HCT116 (cell line): ENCODE measurements at regions not wholly inside any gene's neighbourhood (a gene's known extent, or its start where the extent isn't known, plus 50 kb on each side); places are given as distances from the start of the nearest gene placed in this dataset.
A peak's percentile ranks its signal among the peaks of the same experiment; 100 is the strongest.
"Not testable (repeated sequence)": the region's sequence is repeated elsewhere in the genome, so short reads cannot be mapped to it uniquely, and the experiment has no call there.

Source experiments
- ATAC-seq: fragments of 200-7000 bp; cut with Tn5 transposase; 2 replicates; pipeline ENCODE4 v1.9.1; 2020; ENCODE audit warnings: mild to moderate bottlenecking, moderate library complexity
- BruUV-seq: library from RNA; stranded (reverse); fragments of 400-500 nt; replicated peaks from 2 replicates; lab custom pipeline; 2021; lab: Mats Ljungman, UMichigan
- CTCF ChIA-PET: fragments of 300-600 bp; sonication (Branson Sonifier 250); formaldehyde crosslinking; loops from one replicate; lab custom pipeline; 2021; ENCODE audit warnings: antibody characterized with exemption; lab: Charles Lee
- POLR2A ChIA-PET: fragments of 300-600, 350-600 bp; sonication (Branson Sonifier 250); formaldehyde crosslinking; loops from one replicate; lab custom pipeline; 2021; ENCODE audit warnings: antibody characterized with exemption; lab: Charles Lee
- RAD21 ChIA-PET, 2 experiments: fragments of 300-600 bp; sonication (Branson Sonifier 250); formaldehyde crosslinking; loops; one replicate each; lab custom pipeline; 2023; ENCODE audit warnings: low total read pairs in 2 of 2; ENCODE audit not compliant: uncharacterized antibody in 2 of 2, unreplicated experiment in 2 of 2, low non-redundant PET in 1 of 2; lab: Charles Lee
- DNase-seq: peaks from one replicate; pipeline ENCODE4 v3.0.0-alpha.2; 2010; ENCODE audit warnings: low read depth, low spot score
- H2AFZ ChIP-seq: fragments of 200-600 bp; shearing (Covaris generic), sonication (generic); 2 replicates; pipeline ENCODE4 v1.6.1; 2017; ENCODE audit warnings: low read depth, mixed run types, mixed read lengths, antibody characterized with exemption, low read length; ENCODE audit not compliant: poor library complexity, severe bottlenecking
- H3K27ac ChIP-seq: 2 replicates; pipeline ENCODE4 v1.5.1; 2012; ENCODE audit warnings: low read depth, low read length
- H3K27me3 ChIP-seq: fragments of 200-600 bp; sonication (generic); 2 replicates; pipeline ENCODE4 v1.6.1; 2016; ENCODE audit warnings: mixed run types, low read length, mixed read lengths; ENCODE audit not compliant: insufficient read depth
- H3K36me3 ChIP-seq, 2 experiments: fragments of 200-500 bp in 1 of 2; fragments of 200-600 bp in 1 of 2; sonication (Bioruptor generic) in 1 of 2; sonication (generic) in 1 of 2; 2 replicates each; pipeline versions ENCODE4 v1.5.1 to v1.6.1; 2014 to 2016; ENCODE audit warnings: low read length in 2 of 2, inconsistent platforms in 1 of 2, mixed read lengths in 1 of 2, mixed run types in 1 of 2; ENCODE audit not compliant: insufficient read depth in 2 of 2, control insufficient read depth in 1 of 2
- H3K4me1 ChIP-seq, 2 experiments: fragments of 200-600 bp in 1 of 2; sonication (generic) in 1 of 2; 2 replicates each; pipeline versions ENCODE4 v1.5.1 to v1.6.1; 2012 to 2017; ENCODE audit warnings: low read length in 2 of 2, inconsistent platforms in 1 of 2, mild to moderate bottlenecking in 1 of 2, mixed read lengths in 1 of 2, mixed run types in 1 of 2, moderate library complexity in 1 of 2; ENCODE audit not compliant: insufficient read depth in 2 of 2, control insufficient read depth in 1 of 2
- H3K4me2 ChIP-seq: fragments of 200-600 bp; sonication (generic); 2 replicates; pipeline ENCODE4 v1.6.1; 2017; ENCODE audit warnings: mixed run types, low read length, mixed read lengths
- H3K4me3 ChIP-seq, 2 experiments: fragments of 200-600 bp in 1 of 2; sonication (generic) in 1 of 2; replicated peaks in 1 of 2; 2 replicates each; pipeline ENCODE4 v1.5.1; 2011 to 2016; ENCODE audit warnings: low read length in 2 of 2, control low read depth in 1 of 2, low read depth in 1 of 2, mild to moderate bottlenecking in 1 of 2, mixed read lengths in 1 of 2, mixed run types in 1 of 2
- H3K79me2 ChIP-seq: fragments of 200-600 bp; sonication (generic); 2 replicates; pipeline ENCODE4 v1.6.1; 2017; ENCODE audit warnings: mild to moderate bottlenecking, mixed run types, low read length, moderate library complexity, mixed read lengths; ENCODE audit not compliant: insufficient read depth
- H3K9ac ChIP-seq: fragments of 200-600 bp; sonication (generic); 2 replicates; pipeline ENCODE4 v1.6.1; 2016; ENCODE audit warnings: low read length, mixed read lengths
- H3K9me2 ChIP-seq: fragments of 200-600 bp; sonication (generic), shearing (Covaris generic); 2 replicates; pipeline ENCODE4 v1.6.1; 2017; ENCODE audit warnings: mixed run types, mild to moderate bottlenecking, moderate library complexity; ENCODE audit not compliant: insufficient read depth
- H3K9me3 ChIP-seq, 2 experiments: fragments of 200-500 bp in 1 of 2; fragments of 200-600 bp in 1 of 2; sonication (Bioruptor generic) in 1 of 2; sonication (generic) in 1 of 2; 2 replicates each; pipeline ENCODE4 v1.6.1; 2014 to 2017; ENCODE audit warnings: low read length in 2 of 2, mixed read lengths in 2 of 2, inconsistent platforms in 1 of 2, low read depth in 1 of 2, mild to moderate bottlenecking in 1 of 2, mixed run types in 1 of 2, moderate library complexity in 1 of 2; ENCODE audit not compliant: control insufficient read depth in 1 of 2, insufficient read depth in 1 of 2
- H4K20me1 ChIP-seq: fragments of 200-600 bp; sonication (generic), shearing (Covaris generic); 2 replicates; pipeline ENCODE4 v1.6.1; 2017; ENCODE audit warnings: mixed run types, mild to moderate bottlenecking, moderate library complexity; ENCODE audit not compliant: insufficient read depth
- CEBPB ChIP-seq: IDR thresholded peaks from 2 replicates; pipeline ENCODE4 v1.6.1; 2012; ENCODE audit warnings: low read depth
- EZH2 ChIP-seq: fragments of 200-600 bp; sonication (generic); IDR thresholded peaks from 2 replicates; pipeline ENCODE4 v1.6.1; 2017; ENCODE audit warnings: antibody characterized with exemption, mixed run types
- TCF7L2 ChIP-seq: IDR thresholded peaks from 2 replicates; pipeline ENCODE4 v1.7.0; 2011; ENCODE audit warnings: borderline replicate concordance, inconsistent platforms; ENCODE audit not compliant: insufficient read depth, insufficient read length; ENCODE audit errors: extremely low read depth
- YY1 ChIP-seq: IDR thresholded peaks from 2 replicates; pipeline ENCODE4 v1.6.1; 2011; ENCODE audit warnings: low read length, low read depth, moderate library complexity, mild to moderate bottlenecking; ENCODE audit not compliant: insufficient replicate concordance; ENCODE audit errors: extremely low read depth
- intact Hi-C: fragments of 100-400 bp; cut with micrococcal nuclease; formaldehyde crosslinking; loops from 2 replicates; pipeline ENCODE4 v1.10.0; 2022
- TF ChIP-seq, protein P1 (sequence below), 3 experiments: fragments of 200-600 bp in 1 of 3; sonication (generic) in 1 of 3; IDR thresholded peaks in 2 of 3; conservative IDR thresholded peaks in 1 of 3; 2 replicates each; pipeline ENCODE4 v1.5.1; 2012 to 2017; ENCODE audit warnings: low read depth in 2 of 3, low read length in 2 of 3, antibody characterized with exemption in 1 of 3, borderline replicate concordance in 1 of 3, control low read depth in 1 of 3, mild to moderate bottlenecking in 1 of 3, mixed read lengths in 1 of 3, mixed run types in 1 of 3, moderate library complexity in 1 of 3; ENCODE audit not compliant: insufficient read depth in 1 of 3
- TF ChIP-seq, protein P2 (sequence below): IDR thresholded peaks from 2 replicates; pipeline ENCODE4 v1.6.1; 2011; ENCODE audit warnings: mild to moderate bottlenecking, low read length, moderate library complexity; ENCODE audit not compliant: insufficient replicate concordance; ENCODE audit errors: extremely low read depth

DNA sequence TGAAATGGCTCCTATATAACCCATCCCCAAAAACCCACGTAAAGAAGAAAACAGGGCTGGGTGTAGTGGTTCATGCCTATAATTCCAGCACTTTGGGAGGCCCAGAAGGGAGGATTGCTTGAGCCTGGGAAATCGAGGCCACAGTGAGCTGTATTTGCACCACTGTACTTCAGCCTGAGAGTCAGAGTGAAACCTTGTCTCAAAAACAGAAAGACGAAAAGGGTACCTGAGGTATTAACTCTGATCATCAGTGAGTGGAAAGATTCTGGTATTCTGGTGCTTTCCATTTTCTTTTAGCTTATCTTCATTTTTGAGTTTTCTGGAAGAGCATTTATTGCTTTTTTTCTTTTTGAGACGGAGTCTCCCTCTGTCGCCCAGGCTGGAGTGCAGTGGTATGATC is 110.6 kb upstream of the PRKX start:
- RAD21 ChIA-PET, BruUV-seq, CTCF ChIA-PET, H3K36me3 ChIP-seq, H3K4me1 ChIP-seq, H4K20me1 ChIP-seq, H3K27ac ChIP-seq, ATAC-seq, H3K9ac ChIP-seq, H3K27me3 ChIP-seq, intact Hi-C loops, H3K79me2 ChIP-seq, DNase-seq, H3K9me3 ChIP-seq, H3K4me2 ChIP-seq, H3K4me3 ChIP-seq, POLR2A ChIA-PET, H2AFZ ChIP-seq, H3K9me2 ChIP-seq: not testable (repeated sequence)

DNA sequence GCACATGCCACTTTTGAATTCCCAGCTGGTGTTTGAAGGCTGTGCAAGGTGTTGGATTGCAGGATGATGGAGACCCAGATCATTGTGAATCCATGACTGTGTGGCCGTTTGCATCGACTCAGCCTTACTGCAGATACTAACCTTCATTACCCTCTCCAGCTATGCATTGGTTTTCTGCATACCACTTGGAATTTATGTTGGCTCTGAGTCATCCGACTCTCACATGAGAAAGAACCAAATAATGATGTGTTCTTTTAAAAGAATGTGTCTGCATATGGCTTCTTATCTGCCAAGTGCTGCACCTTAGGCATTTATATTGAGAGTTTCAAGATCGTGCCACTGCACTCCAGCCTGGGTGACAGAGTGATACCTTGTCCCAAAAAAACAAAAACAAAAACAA is 106.7 kb upstream of the PRKX start:
- no TSS peak for BruUV-seq
- no peak overlapping the region for H3K27ac ChIP-seq
- intact Hi-C loops: no loop called here
- H3K9ac ChIP-seq: no peak overlapping the region
- POLR2A ChIA-PET: no interaction called here
- no peaks in the 10 kb centered on the region for H3K9me3 ChIP-seq
- no peaks in the 10 kb centered on the region for H3K9me2 ChIP-seq
- RAD21 ChIA-PET: no interaction called here
- no peaks in the 10 kb centered on the region for H3K27me3 ChIP-seq
- no peak overlapping the region for H2AFZ ChIP-seq
- no peaks in the 10 kb centered on the region; a peak in 1 of 4 replicates for H3K36me3 ChIP-seq
- DNase-seq (no peak), ATAC-seq (no peak)
- H3K4me3 ChIP-seq: no peak overlapping the region
- no peaks in the 10 kb centered on the region for H4K20me1 ChIP-seq
- no peak for TF ChIP-seq YY1
- no peak for TF ChIP-seq EZH2
- TF ChIP-seq, protein P1, sequence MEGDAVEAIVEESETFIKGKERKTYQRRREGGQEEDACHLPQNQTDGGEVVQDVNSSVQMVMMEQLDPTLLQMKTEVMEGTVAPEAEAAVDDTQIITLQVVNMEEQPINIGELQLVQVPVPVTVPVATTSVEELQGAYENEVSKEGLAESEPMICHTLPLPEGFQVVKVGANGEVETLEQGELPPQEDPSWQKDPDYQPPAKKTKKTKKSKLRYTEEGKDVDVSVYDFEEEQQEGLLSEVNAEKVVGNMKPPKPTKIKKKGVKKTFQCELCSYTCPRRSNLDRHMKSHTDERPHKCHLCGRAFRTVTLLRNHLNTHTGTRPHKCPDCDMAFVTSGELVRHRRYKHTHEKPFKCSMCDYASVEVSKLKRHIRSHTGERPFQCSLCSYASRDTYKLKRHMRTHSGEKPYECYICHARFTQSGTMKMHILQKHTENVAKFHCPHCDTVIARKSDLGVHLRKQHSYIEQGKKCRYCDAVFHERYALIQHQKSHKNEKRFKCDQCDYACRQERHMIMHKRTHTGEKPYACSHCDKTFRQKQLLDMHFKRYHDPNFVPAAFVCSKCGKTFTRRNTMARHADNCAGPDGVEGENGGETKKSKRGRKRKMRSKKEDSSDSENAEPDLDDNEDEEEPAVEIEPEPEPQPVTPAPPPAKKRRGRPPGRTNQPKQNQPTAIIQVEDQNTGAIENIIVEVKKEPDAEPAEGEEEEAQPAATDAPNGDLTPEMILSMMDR (IDR thresholded peaks at IDR 0.05 in 2 of 3, conservative IDR thresholded peaks at IDR 0.05 in 1 of 3; ENCODE audit: borderline replicate concordance in 1 of 3, insufficient read depth in 1 of 3, low read depth in 2 of 3, low read length in 2 of 3): no peak
- TF ChIP-seq TCF7L2: no peak
- TF ChIP-seq, protein P2, sequence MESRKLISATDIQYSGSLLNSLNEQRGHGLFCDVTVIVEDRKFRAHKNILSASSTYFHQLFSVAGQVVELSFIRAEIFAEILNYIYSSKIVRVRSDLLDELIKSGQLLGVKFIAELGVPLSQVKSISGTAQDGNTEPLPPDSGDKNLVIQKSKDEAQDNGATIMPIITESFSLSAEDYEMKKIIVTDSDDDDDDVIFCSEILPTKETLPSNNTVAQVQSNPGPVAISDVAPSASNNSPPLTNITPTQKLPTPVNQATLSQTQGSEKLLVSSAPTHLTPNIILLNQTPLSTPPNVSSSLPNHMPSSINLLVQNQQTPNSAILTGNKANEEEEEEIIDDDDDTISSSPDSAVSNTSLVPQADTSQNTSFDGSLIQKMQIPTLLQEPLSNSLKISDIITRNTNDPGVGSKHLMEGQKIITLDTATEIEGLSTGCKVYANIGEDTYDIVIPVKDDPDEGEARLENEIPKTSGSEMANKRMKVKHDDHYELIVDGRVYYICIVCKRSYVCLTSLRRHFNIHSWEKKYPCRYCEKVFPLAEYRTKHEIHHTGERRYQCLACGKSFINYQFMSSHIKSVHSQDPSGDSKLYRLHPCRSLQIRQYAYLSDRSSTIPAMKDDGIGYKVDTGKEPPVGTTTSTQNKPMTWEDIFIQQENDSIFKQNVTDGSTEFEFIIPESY: no peak
- no peak for TF ChIP-seq CEBPB
- H3K4me2 ChIP-seq: no peak overlapping the region
- H3K4me1 ChIP-seq: peaks cover 0 to 5% of the 10 kb centered on the region in 2 experiments; a peak in 2 of 4 replicates
- CTCF ChIA-PET: no interaction called here
- H3K79me2 ChIP-seq: no peaks in the 10 kb centered on the region

DNA sequence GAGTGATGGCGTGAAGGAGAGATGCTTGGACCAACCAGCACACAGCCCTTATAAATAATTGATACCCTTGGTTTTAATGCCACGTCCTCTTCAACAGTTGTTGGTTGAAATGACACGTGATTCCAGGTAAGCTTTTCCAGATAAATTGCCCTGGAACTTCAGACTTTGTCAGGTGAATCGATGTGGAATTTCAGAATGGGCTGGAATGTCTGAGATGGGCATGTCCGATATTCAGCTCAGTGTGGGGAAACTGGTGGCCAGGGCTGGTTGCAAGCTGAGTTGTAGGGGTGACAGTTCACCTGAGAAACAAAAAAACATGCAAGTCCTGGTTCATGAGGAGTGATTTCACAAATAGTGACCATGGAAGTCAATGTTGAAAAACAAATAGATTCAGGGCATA is 104.0 kb upstream of the PRKX start:
- H3K4me3 ChIP-seq, ATAC-seq, H3K9me3 ChIP-seq, H2AFZ ChIP-seq, H4K20me1 ChIP-seq, H3K4me2 ChIP-seq, H3K79me2 ChIP-seq, intact Hi-C loops, DNase-seq, CTCF ChIA-PET, H3K9me2 ChIP-seq, RAD21 ChIA-PET, H3K27ac ChIP-seq, H3K9ac ChIP-seq, H3K27me3 ChIP-seq, H3K36me3 ChIP-seq, POLR2A ChIA-PET: not testable (repeated sequence)
- BruUV-seq: TSS peak; percentile 34
- H3K4me1 ChIP-seq: peaks cover 2 to 11% of the 10 kb centered on the region in 2 experiments; a peak in 2 of 4 replicates
